ENCODE measurements at regions not wholly inside any gene's neighbourhood (a gene's known extent, or its start where the extent isn't known, plus 50 kb on each side); places are given as distances from the start of the nearest gene placed in this dataset.

GRCh38 chr6:3983778-3984177, 95.2 kb downstream of the FAM217A start:
- no peak for TF ChIP-seq POLR2AphosphoS5 (IDR thresholded peaks at IDR 0.05; ENCODE audit: borderline replicate concordance, low read depth, low read length)
- no peak for TF ChIP-seq EZH2 (IDR thresholded peaks at IDR 0.05)

Measured in SK-N-MC (cell line).